AG08395 (cell line): ENCODE measurements at regions not wholly inside any gene's neighbourhood (a gene's known extent, or its start where the extent isn't known, plus 50 kb on each side); places are given as distances from the start of the nearest gene placed in this dataset.

Experiments
- DNase-seq: peaks from one replicate; pipeline ENCODE4 v3.0.0; 2012; ENCODE audit warnings: mixed read lengths, low spot score

GRCh38 chr13:57784633-57785032, 153.1 kb downstream of the PCDH17 start:
- DNase-seq = no peak

- no peak for DNase-seq
Measured at GRCh38 chr13:57787058-57787791, 155.7 kb downstream of the PCDH17 start.

GRCh38 chr13:57799624-57800023, 168.1 kb downstream of the PCDH17 start:
- no peak for DNase-seq

- DNase-seq = no peak
Measured at GRCh38 chr13:57813651-57814050, 182.1 kb downstream of the PCDH17 start.

GRCh38 chr13:57815600-57815999, 184.1 kb downstream of the PCDH17 start:
- no peak for DNase-seq

- no peak for DNase-seq
Measured at GRCh38 chr13:57820924-57821323, 189.4 kb downstream of the PCDH17 start.

- DNase-seq = no peak
Measured at GRCh38 chr13:57823704-57824103, 192.2 kb downstream of the PCDH17 start.

GRCh38 chr13:57824121-57824520, 192.6 kb downstream of the PCDH17 start:
- no peak for DNase-seq

GRCh38 chr13:57825066-57825465, 193.5 kb downstream of the PCDH17 start:
- no peak for DNase-seq

- no peak for DNase-seq
Measured at GRCh38 chr13:57829496-57829895, 198.0 kb downstream of the PCDH17 start.

- no peak for DNase-seq
Measured at GRCh38 chr13:57832187-57832586, 200.6 kb downstream of the PCDH17 start.

- DNase-seq = no peak
Measured at GRCh38 chr13:57837801-57838200, 206.3 kb downstream of the PCDH17 start.

- DNase-seq = no peak
Measured at GRCh38 chr13:57843521-57843920, 212.0 kb downstream of the PCDH17 start.

- no peak for DNase-seq
Measured at GRCh38 chr13:57846600-57847173, 215.1 kb downstream of the PCDH17 start.

- no peak for DNase-seq
Measured at GRCh38 chr13:57857945-57858344, 226.4 kb downstream of the PCDH17 start.

- DNase-seq = no peak
Measured at GRCh38 chr13:57858376-57858775, 226.8 kb downstream of the PCDH17 start.

- DNase-seq = no peak
Measured at GRCh38 chr13:57862879-57863278, 231.3 kb downstream of the PCDH17 start.

GRCh38 chr13:57865600-57866294, 234.2 kb downstream of the PCDH17 start:
- no peak for DNase-seq

GRCh38 chr13:57874530-57874929, 243.0 kb downstream of the PCDH17 start:
- DNase-seq = no peak

GRCh38 chr13:57877601-57878000, 246.1 kb downstream of the PCDH17 start:
- DNase-seq = no peak

GRCh38 chr13:57878291-57878690, 246.7 kb downstream of the PCDH17 start:
- no peak for DNase-seq

GRCh38 chr13:57897225-57897624, 265.7 kb downstream of the PCDH17 start:
- DNase-seq = no peak

- DNase-seq = no peak
Measured at GRCh38 chr13:57899096-57899495, 267.6 kb downstream of the PCDH17 start.
